22Rv1 (cell line): ENCODE measurements at regions not wholly inside any gene's neighbourhood (a gene's known extent, or its start where the extent isn't known, plus 50 kb on each side); places are given as distances from the start of the nearest gene placed in this dataset.

Source experiments
- H3K27ac ChIP-seq: fragments of 450-650 bp; 2 replicates; pipeline ENCODE4 v1.5.1; 2017
- ZFX ChIP-seq: fragments of 450-650 bp; IDR thresholded peaks from 2 replicates; pipeline ENCODE4 v1.6.1; 2017; ENCODE audit warnings: antibody characterized with exemption, borderline replicate concordance
- TF ChIP-seq, protein P1 (sequence below): fragments of 450-650 bp; IDR thresholded peaks from 2 replicates; pipeline ENCODE4 v1.5.1; 2017; ENCODE audit warnings: mild to moderate bottlenecking

DNA sequence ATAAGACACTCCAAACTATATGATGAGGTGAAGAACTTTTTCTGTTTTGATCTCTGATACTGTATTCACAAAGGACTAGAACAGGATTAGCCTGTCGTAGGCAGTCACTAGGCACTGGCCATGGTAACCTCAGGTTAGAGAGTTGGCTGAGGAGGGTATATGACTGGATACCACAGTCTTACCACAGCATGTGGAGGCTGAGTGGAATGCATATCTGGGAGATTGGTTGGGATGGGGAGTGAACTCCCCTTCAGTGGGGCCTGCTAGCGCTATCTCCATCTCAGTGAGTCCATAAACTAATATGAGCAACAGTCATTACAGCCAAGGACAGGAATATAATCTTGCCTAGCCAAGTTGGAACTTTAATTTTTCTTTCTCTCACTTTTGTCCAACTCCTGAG lies 339.1 kb downstream of the SPATA31D1 start:
- H3K27ac ChIP-seq = no peak overlapping the region
- no peak for TF ChIP-seq ZFX
- TF ChIP-seq, protein P1, sequence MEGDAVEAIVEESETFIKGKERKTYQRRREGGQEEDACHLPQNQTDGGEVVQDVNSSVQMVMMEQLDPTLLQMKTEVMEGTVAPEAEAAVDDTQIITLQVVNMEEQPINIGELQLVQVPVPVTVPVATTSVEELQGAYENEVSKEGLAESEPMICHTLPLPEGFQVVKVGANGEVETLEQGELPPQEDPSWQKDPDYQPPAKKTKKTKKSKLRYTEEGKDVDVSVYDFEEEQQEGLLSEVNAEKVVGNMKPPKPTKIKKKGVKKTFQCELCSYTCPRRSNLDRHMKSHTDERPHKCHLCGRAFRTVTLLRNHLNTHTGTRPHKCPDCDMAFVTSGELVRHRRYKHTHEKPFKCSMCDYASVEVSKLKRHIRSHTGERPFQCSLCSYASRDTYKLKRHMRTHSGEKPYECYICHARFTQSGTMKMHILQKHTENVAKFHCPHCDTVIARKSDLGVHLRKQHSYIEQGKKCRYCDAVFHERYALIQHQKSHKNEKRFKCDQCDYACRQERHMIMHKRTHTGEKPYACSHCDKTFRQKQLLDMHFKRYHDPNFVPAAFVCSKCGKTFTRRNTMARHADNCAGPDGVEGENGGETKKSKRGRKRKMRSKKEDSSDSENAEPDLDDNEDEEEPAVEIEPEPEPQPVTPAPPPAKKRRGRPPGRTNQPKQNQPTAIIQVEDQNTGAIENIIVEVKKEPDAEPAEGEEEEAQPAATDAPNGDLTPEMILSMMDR = no peak

DNA sequence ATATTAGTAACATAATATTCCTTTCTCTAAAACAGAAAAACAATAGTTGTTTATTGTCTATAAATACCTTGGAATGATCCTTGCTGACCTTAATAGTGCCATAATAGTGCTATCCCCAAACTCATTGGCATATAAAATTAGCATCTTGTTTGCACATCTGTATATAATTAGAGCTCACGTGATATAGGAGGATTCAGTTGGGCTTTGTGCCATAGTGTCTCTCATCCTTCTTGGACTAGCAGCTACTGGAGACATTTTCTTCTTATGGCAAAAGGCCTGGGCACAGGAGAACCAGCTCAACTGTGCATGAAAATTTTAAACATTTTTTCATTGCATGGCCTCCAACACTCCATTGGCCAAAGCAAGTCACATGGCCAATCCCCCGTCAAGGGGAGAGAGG lies 342.5 kb downstream of the SPATA31D1 start:
- H3K27ac ChIP-seq = no peak overlapping the region
- no peak for TF ChIP-seq ZFX
- TF ChIP-seq, protein P1 = no peak

GRCh38 chr9:82332018-82332773 lies 343.6 kb downstream of the SPATA31D1 start:
- TF ChIP-seq, protein P1 = no peak
- no peak for TF ChIP-seq ZFX
- H3K27ac ChIP-seq = peak overlapping the region; percentile 42

- H3K27ac ChIP-seq = peak overlapping the region; percentile 42
These were observed 344.2 kb downstream of the SPATA31D1 start for GRCh38 chr9:82332774-82333152.

GRCh38 chr9:82333671-82334070 lies 345.1 kb downstream of the SPATA31D1 start:
- TF ChIP-seq, protein P1 = no peak
- TF ChIP-seq ZFX = no peak
- no peak overlapping the region for H3K27ac ChIP-seq

More at GRCh38 chr9:82332774-82333152, 344.2 kb downstream of the SPATA31D1 start:
- TF ChIP-seq ZFX = no peak
- TF ChIP-seq, protein P1 = no peak

GRCh38 chr9:82334286-82334685 lies 345.7 kb downstream of the SPATA31D1 start:
- TF ChIP-seq ZFX = no peak
- TF ChIP-seq, protein P1 = no peak
- no peak overlapping the region for H3K27ac ChIP-seq

DNA sequence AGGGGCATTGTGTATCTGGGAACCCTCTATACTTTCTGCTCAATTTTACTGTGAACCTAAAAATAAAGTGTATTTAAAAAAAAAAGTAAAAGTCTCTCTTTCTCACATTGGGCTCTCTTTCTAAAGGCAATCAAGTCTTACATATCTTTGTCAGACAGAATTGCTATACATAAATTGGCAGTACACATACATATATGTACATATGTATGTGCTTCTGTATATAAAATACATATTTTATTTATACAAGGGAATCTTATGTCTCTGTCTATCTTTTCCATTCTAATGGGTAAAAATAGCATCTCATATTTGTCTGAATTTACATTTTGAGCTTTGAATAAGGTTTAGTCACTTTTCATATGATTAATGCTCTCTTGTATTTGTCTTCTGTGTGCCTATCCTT lies 348.8 kb downstream of the SPATA31D1 start:
- TF ChIP-seq ZFX = no peak
- TF ChIP-seq, protein P1 = no peak
- H3K27ac ChIP-seq = no peak overlapping the region
